HepG2 (cell line): ENCODE measurements at regions not wholly inside any gene's neighbourhood (a gene's known extent, or its start where the extent isn't known, plus 50 kb on each side); places are given as distances from the start of the nearest gene placed in this dataset.

Experiments
- ATAC-seq: fragments of 200-7000 bp; cut with Tn5 transposase; 3 replicates; pipeline ENCODE4 v1.9.1; 2020; ENCODE audit warnings: mild to moderate bottlenecking, moderate library complexity
- BruUV-seq: library from RNA; stranded (reverse); fragments of 400-500 nt; replicated peaks from 2 replicates; lab custom pipeline; 2021; lab: Mats Ljungman, UMichigan
- CTCF ChIA-PET: fragments of 300-600 bp; formaldehyde crosslinking; extraction: SDS; loops from one replicate; lab custom pipeline; 2021; ENCODE audit warnings: low total read pairs, inconsistent platforms, low intra/inter-chr PET ratio; lab: Yijun Ruan, JAX
- POLR2A ChIA-PET: fragments of 350-600 bp; sonication (Branson Sonifier 250); formaldehyde crosslinking; loops from one replicate; lab custom pipeline; 2020; ENCODE audit warnings: antibody characterized with exemption, inconsistent platforms; lab: Yijun Ruan, JAX
- DNase-seq: peaks from one replicate; pipeline ENCODE4 v3.0.0-alpha.2; 2015; ENCODE audit warnings: low spot score
- FAIRE-seq: peaks from 3 replicates; lab custom pipeline; 2011; peaks lifted over from hg19 to GRCh38; lab: Jason Lieb, UNC
- H2AFZ ChIP-seq: one replicate; pipeline ENCODE4 v1.6.1; 2011; ENCODE audit warnings: low read length, inconsistent platforms
- H3K27ac ChIP-seq: fragments of 300-600 bp; 3 replicates; pipeline ENCODE4 v1.8.0; 2011; ENCODE audit warnings: mixed run types, mild to moderate bottlenecking, mixed read lengths, low read length, inconsistent platforms; ENCODE audit not compliant: insufficient read depth; ENCODE audit errors: extremely low read length
- H3K27me3 ChIP-seq, 2 experiments: fragments of 200-600 bp in 1 of 2; 2 replicates in 1 of 2; 3 replicates in 1 of 2; pipeline versions ENCODE4 v1.6.0 to v1.8.0; 2011; ENCODE audit warnings: low read length in 2 of 2, mild to moderate bottlenecking in 2 of 2, moderate library complexity in 2 of 2, inconsistent platforms in 1 of 2; ENCODE audit not compliant: insufficient read depth in 2 of 2, control insufficient read depth in 1 of 2
- H3K36me3 ChIP-seq, 2 experiments: fragments of 200-600 bp in 1 of 2; replicated peaks in 1 of 2; 2 replicates in 1 of 2; 3 replicates in 1 of 2; pipeline versions ENCODE4 v1.5.1 to v1.8.0; 2011; ENCODE audit warnings: low read length in 2 of 2, inconsistent platforms in 1 of 2; ENCODE audit not compliant: insufficient read depth in 2 of 2, control insufficient read depth in 1 of 2
- H3K4me1 ChIP-seq: 2 replicates; pipeline ENCODE4 v1.5.1; 2012; ENCODE audit warnings: low read length, inconsistent platforms; ENCODE audit not compliant: insufficient read depth
- H3K4me2 ChIP-seq: 2 replicates; pipeline ENCODE4 v1.6.0; 2011; ENCODE audit warnings: low read depth, low read length, inconsistent platforms
- H3K4me3 ChIP-seq, 3 experiments: fragments of 200-600 bp in 1 of 3; sonication (generic), shearing (Covaris generic) in 1 of 3; replicated peaks in 1 of 3; 2 replicates each; pipeline ENCODE4 v1.5.1; 2011 to 2016; ENCODE audit warnings: low read length in 3 of 3, inconsistent platforms in 2 of 3, low read depth in 2 of 3, mild to moderate bottlenecking in 2 of 3, control low read depth in 1 of 3, mixed read lengths in 1 of 3; ENCODE audit not compliant: insufficient read depth in 1 of 3
- H3K79me2 ChIP-seq: one replicate; pipeline ENCODE4 v1.6.1; 2011; ENCODE audit warnings: low read length, inconsistent platforms; ENCODE audit not compliant: insufficient read depth
- H3K9ac ChIP-seq: 2 replicates; pipeline ENCODE4 v1.6.0; 2011; ENCODE audit warnings: mild to moderate bottlenecking, low read depth, low read length, inconsistent platforms; ENCODE audit not compliant: insufficient read depth
- H3K9me3 ChIP-seq: 2 replicates; pipeline ENCODE4 v1.5.1; 2012; ENCODE audit warnings: mild to moderate bottlenecking, low read length
- H4K20me1 ChIP-seq: 2 replicates; pipeline ENCODE4 v1.6.0; 2011; ENCODE audit warnings: inconsistent platforms, mild to moderate bottlenecking, low read length, moderate library complexity; ENCODE audit not compliant: insufficient read depth
- AHR ChIP-seq: IDR thresholded peaks from 2 replicates; pipeline ENCODE4 v1.6.1; 2018; ENCODE audit warnings: missing genetic modification reagents, missing compliant biosample characterization
- ARNT2 ChIP-seq: sonication (generic); formaldehyde crosslinking; IDR thresholded peaks from 2 replicates; pipeline ENCODE4 v1.8.0; 2022; ENCODE audit warnings: mild to moderate bottlenecking, low read depth, missing genetic modification reagents, moderate library complexity
- DDIT3 ChIP-seq: sonication (generic); formaldehyde crosslinking; IDR thresholded peaks from 2 replicates; pipeline ENCODE4 v1.4.0; 2020; ENCODE audit warnings: mild to moderate bottlenecking, missing genetic modification reagents
- EED ChIP-seq: sonication (generic); formaldehyde crosslinking; IDR thresholded peaks from 2 replicates; pipeline ENCODE4 v1.5.0; 2020; ENCODE audit warnings: mild to moderate bottlenecking, missing genetic modification reagents
- HNRNPH1 ChIP-seq: fragments of 200-400 bp; formaldehyde crosslinking; optimal IDR thresholded peaks from 2 replicates; pipeline ENCODE3; 2017; ENCODE audit warnings: mild to moderate bottlenecking, low read depth, low read length
- HOXA5 ChIP-seq: sonication (generic); formaldehyde crosslinking; IDR thresholded peaks from 2 replicates; pipeline ENCODE4 v1.4.0; 2020; ENCODE audit warnings: missing genetic modification reagents
- HOXA9 ChIP-seq: sonication (generic); formaldehyde crosslinking; IDR thresholded peaks from 2 replicates; pipeline ENCODE4 v1.8.1; 2022; ENCODE audit warnings: missing genetic modification reagents, mild to moderate bottlenecking, moderate library complexity, borderline replicate concordance
- JARID2 ChIP-seq: sonication (generic); formaldehyde crosslinking; IDR thresholded peaks from 2 replicates; pipeline ENCODE4 v1.8.1; 2023; ENCODE audit warnings: missing genetic modification reagents, inconsistent platforms; ENCODE audit not compliant: insufficient replicate concordance
- MTF2 ChIP-seq: sonication (generic); formaldehyde crosslinking; IDR thresholded peaks from 2 replicates; pipeline ENCODE4 v1.5.0; 2020; ENCODE audit warnings: missing genetic modification reagents, borderline replicate concordance
- NFATC3 ChIP-seq: sonication (generic); formaldehyde crosslinking; IDR thresholded peaks from 2 replicates; pipeline ENCODE4 v1.5.1; 2020; ENCODE audit warnings: mild to moderate bottlenecking, missing genetic modification reagents
- SMAD1 ChIP-seq: sonication (generic); formaldehyde crosslinking; IDR thresholded peaks from 2 replicates; pipeline ENCODE4 v1.4.0; 2020; ENCODE audit warnings: missing genetic modification reagents, low read depth, mild to moderate bottlenecking, borderline replicate concordance
- ZNF225 ChIP-seq: sonication (generic); formaldehyde crosslinking; IDR thresholded peaks from 2 replicates; pipeline ENCODE4 v1.4.0; 2020; ENCODE audit warnings: mild to moderate bottlenecking, missing genetic modification reagents
- ZNF274 ChIP-seq: sonication (generic); formaldehyde crosslinking; IDR thresholded peaks from 2 replicates; pipeline ENCODE4 v1.5.1; 2020; ENCODE audit warnings: mild to moderate bottlenecking, missing genetic modification reagents
- ZNF292 ChIP-seq: sonication (generic); formaldehyde crosslinking; IDR thresholded peaks from 2 replicates; pipeline ENCODE4 v1.8.1; 2022; ENCODE audit warnings: mild to moderate bottlenecking, low read depth, missing genetic modification reagents, borderline replicate concordance
- ZNF335 ChIP-seq: sonication (generic); formaldehyde crosslinking; IDR thresholded peaks from 2 replicates; pipeline ENCODE4 v1.4.0; 2020; ENCODE audit warnings: missing genetic modification reagents
- ZNF33B ChIP-seq: sonication (generic); formaldehyde crosslinking; IDR thresholded peaks from 2 replicates; pipeline ENCODE4 v1.5.1; 2020; ENCODE audit warnings: mild to moderate bottlenecking, missing genetic modification reagents
- ZNF44 ChIP-seq: sonication (generic); formaldehyde crosslinking; IDR thresholded peaks from 2 replicates; pipeline ENCODE4 v1.5.1; 2020; ENCODE audit warnings: mild to moderate bottlenecking, missing genetic modification reagents
- ZNF639 ChIP-seq: conservative IDR thresholded peaks from 2 replicates; pipeline ENCODE4 v1.6.1; 2018; ENCODE audit warnings: missing genetic modification reagents
- WGBS: methylation state at CpG from one replicate; pipeline ENCODE4 v1.1.6; 2017; ENCODE audit warnings: low lambda C conversion rate; 5-methylcytosine and 5-hydroxymethylcytosine counted together
- in situ Hi-C: cut with HindIII; loops from 2 replicates; pipeline ENCODE4 v1.10.0; 2017; ENCODE audit warnings: low pct_unique_long_range_greater_than_20kb; ENCODE audit not compliant: extremely low pct_ligation_motif_present
- intact Hi-C: fragments of 100-400 bp; cut with micrococcal nuclease; formaldehyde crosslinking; loops from one replicate; pipeline ENCODE4 v1.10.0; 2022; ENCODE audit not compliant: unreplicated experiment

- no peak overlapping the region for H3K4me3 ChIP-seq
- no peaks in the 10 kb centered on the region for H3K36me3 ChIP-seq
- H3K9me3 ChIP-seq = no peaks in the 10 kb centered on the region
- ChIA-PET POLR2A (no interaction called here), CTCF (no interaction called here)
- WGBS = 43% methylated on average over 5 of the region's 5 CpGs
- no peak for FAIRE-seq
- ATAC-seq = no peak
- H2AFZ ChIP-seq = no peak overlapping the region
- intact Hi-C loops (no loop called here), in situ Hi-C loops (no loop called here)
- H4K20me1 ChIP-seq = no peaks in the 10 kb centered on the region
- no peaks in the 10 kb centered on the region for H3K4me1 ChIP-seq
- H3K79me2 ChIP-seq = no peaks in the 10 kb centered on the region
- no peak for DNase-seq
- no peak overlapping the region for H3K27ac ChIP-seq
- H3K9ac ChIP-seq = no peak overlapping the region
- H3K4me2 ChIP-seq = no peak overlapping the region
- BruUV-seq = no TSS peak
- TF ChIP-seq DDIT3 (CRISPR knock-in tag) (no peak), HOXA5 (CRISPR knock-in tag) (no peak), HOXA9 (CRISPR knock-in tag) (no peak)
- H3K27me3 ChIP-seq = no peaks in the 10 kb centered on the region
Observed at GRCh38 chr10:44715136-44715535, 196.0 kb upstream of the TMEM72 start.

- no peaks in the 10 kb centered on the region for H3K27me3 ChIP-seq
- no peak overlapping the region for H3K9ac ChIP-seq
- H3K9me3 ChIP-seq = no peaks in the 10 kb centered on the region
- CTCF ChIA-PET = no interaction called here
- FAIRE-seq (no peak), ATAC-seq (no peak), DNase-seq (no peak)
- no TSS peak for BruUV-seq
- POLR2A ChIA-PET = no interaction called here
- WGBS = 32% methylated on average over 4 of the region's 4 CpGs
- no peaks in the 10 kb centered on the region for H3K36me3 ChIP-seq
- H4K20me1 ChIP-seq = no peaks in the 10 kb centered on the region
- no peak overlapping the region for H3K4me2 ChIP-seq
- in situ Hi-C loops (no loop called here), intact Hi-C loops (no loop called here)
- no peak overlapping the region for H3K27ac ChIP-seq
- no peak overlapping the region for H3K4me3 ChIP-seq
- H3K79me2 ChIP-seq = no peaks in the 10 kb centered on the region
- no peaks in the 10 kb centered on the region for H3K4me1 ChIP-seq
- no peak overlapping the region for H2AFZ ChIP-seq
- TF ChIP-seq ZNF639 (no peak), ZNF225 (CRISPR knock-in tag) (no peak), ARNT2 (CRISPR knock-in tag) (no peak), ZNF292 (CRISPR knock-in tag) (no peak), AHR (no peak), JARID2 (CRISPR knock-in tag) (no peak), ZNF44 (CRISPR knock-in tag) (no peak), MTF2 (CRISPR knock-in tag) (no peak), SMAD1 (CRISPR knock-in tag) (no peak), EED (CRISPR knock-in tag) (no peak), HNRNPH1 (no peak), ZNF33B (no peak), NFATC3 (no peak), ZNF335 (CRISPR knock-in tag) (no peak), ZNF274 (CRISPR knock-in tag) (no peak)
Observed at GRCh38 chr10:44716470-44717015, 194.6 kb upstream of the TMEM72 start.
